ENCODE measurements at regions not wholly inside any gene's neighbourhood (a gene's known extent, or its start where the extent isn't known, plus 50 kb on each side); places are given as distances from the start of the nearest gene placed in this dataset.

GRCh38 chr10:29157321-29157720 lies 131.5 kb upstream of the LYZL1 start:
- Mint-ChIP-seq H3K27ac (no peak overlapping the region), H3K4me3 (no peak overlapping the region), H3K9me3 (no peaks in the 10 kb centered on the region), H3K4me1 (no peaks in the 10 kb centered on the region), H3K27me3 (peaks cover 4% of the 10 kb centered on the region), H3K36me3 (no peaks in the 10 kb centered on the region)

GRCh38 chr10:29158066-29158465 lies 130.8 kb upstream of the LYZL1 start:
- Mint-ChIP-seq H3K36me3 (no peaks in the 10 kb centered on the region), H3K4me3 (no peak overlapping the region), H3K27ac (no peak overlapping the region), H3K4me1 (no peaks in the 10 kb centered on the region), H3K9me3 (no peaks in the 10 kb centered on the region), H3K27me3 (peaks cover 4% of the 10 kb centered on the region)

- Mint-ChIP-seq H3K4me1 (no peaks in the 10 kb centered on the region), H3K4me3 (no peak overlapping the region), H3K27me3 (peaks cover 9% of the 10 kb centered on the region), H3K36me3 (no peaks in the 10 kb centered on the region), H3K9me3 (peaks cover 4% of the 10 kb centered on the region), H3K27ac (no peak overlapping the region)
These were observed 128.7 kb upstream of the LYZL1 start for GRCh38 chr10:29160150-29160617.

DNA sequence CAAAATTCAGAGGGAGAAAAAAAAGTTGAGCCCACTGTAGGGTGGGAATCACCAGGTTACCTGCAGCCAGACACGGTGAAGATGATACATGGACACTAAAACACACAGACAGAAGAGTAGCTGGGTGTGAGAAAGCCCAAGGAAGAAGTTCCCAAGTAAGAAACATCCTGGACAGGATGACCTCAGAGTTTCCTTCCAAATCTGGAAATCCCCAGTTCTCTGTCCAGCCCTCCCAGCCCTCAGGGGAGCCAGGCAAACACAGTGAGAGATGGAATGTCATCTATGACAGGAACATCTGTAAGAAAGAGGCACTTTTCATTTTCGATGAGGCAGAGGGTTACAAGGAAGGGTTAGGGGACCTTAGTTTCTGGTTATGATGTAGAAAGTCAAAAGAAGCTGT lies 125.1 kb upstream of the LYZL1 start:
- Mint-ChIP-seq H3K27ac (no peak overlapping the region), H3K4me3 (no peak overlapping the region), H3K36me3 (no peaks in the 10 kb centered on the region), H3K4me1 (no peaks in the 10 kb centered on the region), H3K27me3 (peaks cover 9% of the 10 kb centered on the region), H3K9me3 (peaks cover 12% of the 10 kb centered on the region)

DNA sequence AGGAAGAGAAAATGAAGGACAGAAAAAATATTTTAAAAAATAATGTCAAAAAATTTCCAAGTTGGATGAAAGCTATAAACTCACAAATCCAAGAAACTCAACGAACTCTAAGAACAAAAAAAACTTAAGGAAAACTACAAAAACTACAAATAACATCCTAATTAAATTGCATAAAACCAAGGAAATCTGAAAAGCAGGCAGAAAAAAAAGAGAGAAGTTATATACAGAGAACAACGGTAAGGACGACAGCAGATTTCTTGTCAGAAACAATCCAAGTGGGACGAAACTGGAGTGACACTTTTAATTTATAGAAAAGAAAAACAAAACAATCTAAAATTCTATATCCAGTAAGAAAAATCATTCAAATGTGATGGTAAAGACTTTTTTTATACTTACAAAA lies 122.2 kb upstream of the LYZL1 start:
- no peak overlapping the region for H3K4me3 Mint-ChIP-seq
- H3K36me3 Mint-ChIP-seq = no peaks in the 10 kb centered on the region
- H3K27me3 Mint-ChIP-seq = peaks cover 7% of the 10 kb centered on the region
- peaks cover 18% of the 10 kb centered on the region for H3K9me3 Mint-ChIP-seq
- no peak overlapping the region for H3K27ac Mint-ChIP-seq
- H3K4me1 Mint-ChIP-seq = no peaks in the 10 kb centered on the region

DNA sequence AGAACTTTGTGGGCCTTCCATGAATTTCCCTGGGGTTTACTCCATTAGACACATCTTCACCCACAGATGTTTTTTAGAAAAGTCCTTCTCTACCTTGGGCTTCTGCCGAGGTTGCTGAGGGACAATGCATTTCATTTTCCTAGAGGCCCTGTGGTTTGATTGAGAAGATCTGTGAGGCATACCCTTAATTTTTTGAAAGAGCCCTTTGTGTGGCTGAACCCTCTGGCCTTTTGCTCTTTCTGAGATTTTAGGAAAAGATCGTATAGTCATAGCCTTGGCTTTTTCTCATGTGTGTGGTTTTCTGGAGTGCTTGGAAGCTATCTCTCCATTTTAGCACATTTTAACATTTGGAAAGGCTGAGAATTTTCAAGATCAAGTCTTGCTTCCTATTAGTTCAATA lies 119.8 kb upstream of the LYZL1 start:
- Mint-ChIP-seq H3K4me1 (no peaks in the 10 kb centered on the region), H3K27me3 (peaks cover 5% of the 10 kb centered on the region), H3K9me3 (peaks cover 18% of the 10 kb centered on the region)

GRCh38 chr10:29171717-29172116 lies 117.2 kb upstream of the LYZL1 start:
- Mint-ChIP-seq H3K36me3 (no peaks in the 10 kb centered on the region), H3K4me3 (no peak overlapping the region), H3K9me3 (peaks cover 10% of the 10 kb centered on the region), H3K27ac (no peak overlapping the region), H3K27me3 (peaks cover 5% of the 10 kb centered on the region), H3K4me1 (no peaks in the 10 kb centered on the region)

More for the DNA sequence above, 119.8 kb upstream of the LYZL1 start:
- Mint-ChIP-seq H3K36me3 (no peaks in the 10 kb centered on the region), H3K27ac (no peak overlapping the region), H3K4me3 (no peak overlapping the region)

- peaks cover 5% of the 10 kb centered on the region for H3K27me3 Mint-ChIP-seq
These were observed 114.5 kb upstream of the LYZL1 start for GRCh38 chr10:29174389-29174788.

DNA sequence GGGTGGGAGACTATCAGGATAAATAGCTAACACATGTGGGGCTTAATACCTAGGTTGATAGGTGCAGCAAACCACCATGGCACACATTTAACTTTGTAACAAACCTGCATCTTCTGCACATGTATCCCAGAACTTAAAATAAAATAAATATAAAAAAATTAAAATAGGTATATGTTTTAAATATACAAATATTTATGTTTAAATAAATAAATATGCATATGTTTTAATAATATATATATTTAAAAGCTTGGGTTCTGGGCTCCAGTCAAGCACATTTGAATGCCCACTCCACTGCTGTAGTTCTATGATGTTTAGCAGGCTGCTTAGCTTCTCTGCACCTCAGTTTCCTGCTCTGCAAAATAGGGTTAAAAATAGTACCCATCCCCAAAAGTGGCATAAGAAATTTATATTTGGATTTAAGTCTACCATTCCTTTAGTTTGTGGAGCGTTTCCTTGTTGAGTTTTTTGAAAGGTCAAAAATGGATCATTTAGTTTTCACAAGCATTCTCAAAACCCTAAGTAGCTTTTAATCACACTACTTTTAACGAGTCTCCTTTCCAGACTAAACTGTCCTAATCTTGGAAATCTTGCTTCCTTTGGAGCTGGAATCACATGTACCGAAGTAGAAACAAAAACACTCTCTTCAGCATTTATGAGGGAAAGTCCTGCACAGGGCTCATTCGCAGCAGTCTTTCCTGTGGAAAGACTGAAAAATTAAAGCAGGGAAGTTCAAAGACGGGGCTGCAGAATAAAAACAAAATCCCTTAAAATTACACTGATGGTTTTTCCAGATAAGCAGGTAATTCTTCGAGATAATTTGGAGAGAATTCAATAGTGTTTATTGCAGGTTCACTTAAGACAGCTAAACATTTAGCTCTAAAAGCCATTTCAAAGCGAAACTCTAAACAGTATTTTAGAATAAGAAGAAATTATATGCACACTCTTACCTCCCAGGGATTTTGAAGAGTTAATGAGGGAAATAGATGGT lies 111.7 kb upstream of the LYZL1 start:
- Mint-ChIP-seq H3K27ac (no peak overlapping the region), H3K36me3 (no peaks in the 10 kb centered on the region), H3K4me3 (no peak overlapping the region), H3K27me3 (peaks cover 5% of the 10 kb centered on the region), H3K9me3 (peaks cover 5% of the 10 kb centered on the region), H3K4me1 (no peaks in the 10 kb centered on the region)

More at GRCh38 chr10:29174389-29174788, 114.5 kb upstream of the LYZL1 start:
- Mint-ChIP-seq H3K9me3 (peaks cover 10% of the 10 kb centered on the region), H3K4me1 (no peaks in the 10 kb centered on the region), H3K36me3 (no peaks in the 10 kb centered on the region), H3K4me3 (no peak overlapping the region), H3K27ac (no peak overlapping the region)

GRCh38 chr10:29181936-29182335 lies 106.9 kb upstream of the LYZL1 start:
- no peak overlapping the region for H3K27ac Mint-ChIP-seq
- no peaks in the 10 kb centered on the region for H3K36me3 Mint-ChIP-seq
- H3K27me3 Mint-ChIP-seq = peaks cover 3% of the 10 kb centered on the region
- no peaks in the 10 kb centered on the region for H3K4me1 Mint-ChIP-seq
- H3K4me3 Mint-ChIP-seq = no peak overlapping the region
- no peaks in the 10 kb centered on the region for H3K9me3 Mint-ChIP-seq

DNA sequence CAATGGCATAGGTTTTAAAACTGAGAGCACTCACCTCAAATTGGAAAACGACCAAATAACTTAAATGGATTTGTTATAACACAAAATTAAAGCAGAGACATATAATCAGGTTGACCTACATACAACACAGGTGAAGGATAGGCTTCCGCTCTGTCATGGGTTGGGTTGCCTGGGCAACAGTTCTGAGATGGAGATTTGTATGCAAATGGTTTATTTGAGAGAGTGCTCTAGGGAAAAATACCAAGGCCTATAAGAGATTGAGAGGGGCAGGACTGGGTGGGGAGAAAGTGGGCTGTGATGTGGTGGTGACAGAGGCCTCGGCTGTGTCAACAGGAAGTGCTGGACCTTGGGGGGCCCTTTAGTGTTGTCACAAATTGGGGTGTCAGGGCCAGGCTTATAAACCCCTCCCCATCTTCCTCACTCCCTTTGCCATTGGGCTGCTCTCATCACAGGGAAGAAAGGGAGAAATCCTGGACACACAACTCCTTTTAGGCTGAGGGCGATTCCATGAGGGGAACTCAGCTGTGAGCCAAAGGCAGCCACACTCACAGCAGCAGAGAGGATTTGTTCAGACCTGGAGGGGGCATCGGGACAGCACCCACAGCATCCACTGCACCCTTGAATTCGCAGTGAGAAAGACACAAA lies 105.4 kb upstream of the LYZL1 start:
- H3K27ac Mint-ChIP-seq = no peak overlapping the region
- peaks cover 4% of the 10 kb centered on the region for H3K27me3 Mint-ChIP-seq
- no peak overlapping the region for H3K4me3 Mint-ChIP-seq
- H3K36me3 Mint-ChIP-seq = no peaks in the 10 kb centered on the region
- no peaks in the 10 kb centered on the region for H3K9me3 Mint-ChIP-seq
- H3K4me1 Mint-ChIP-seq = no peaks in the 10 kb centered on the region

- H3K9me3 Mint-ChIP-seq = no peaks in the 10 kb centered on the region
- H3K27me3 Mint-ChIP-seq = peaks cover 4% of the 10 kb centered on the region
- H3K27ac Mint-ChIP-seq = no peak overlapping the region
- no peaks in the 10 kb centered on the region for H3K4me1 Mint-ChIP-seq
- no peak overlapping the region for H3K4me3 Mint-ChIP-seq
- no peaks in the 10 kb centered on the region for H3K36me3 Mint-ChIP-seq
These were observed 104.5 kb upstream of the LYZL1 start for GRCh38 chr10:29184205-29185000.

DNA sequence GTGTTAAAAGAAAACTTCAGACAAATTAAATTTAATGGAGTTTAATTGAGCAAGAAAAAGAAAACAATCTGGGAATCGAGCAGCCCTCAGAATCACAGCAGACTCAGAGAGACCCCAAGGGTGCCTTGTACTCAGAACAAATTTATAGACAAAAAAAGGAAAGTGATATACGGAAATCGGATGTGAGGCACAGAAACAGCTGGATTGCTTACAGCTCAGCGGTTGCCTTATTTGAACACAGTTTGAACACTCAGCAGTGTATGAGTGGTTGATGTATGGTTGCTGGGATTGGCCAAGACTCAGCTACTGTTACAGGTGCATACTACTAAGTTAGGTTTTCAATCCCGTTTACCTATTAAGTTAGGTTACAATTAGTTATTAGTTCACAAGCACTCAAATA lies 103.8 kb upstream of the LYZL1 start:
- Mint-ChIP-seq H3K4me1 (no peaks in the 10 kb centered on the region), H3K9me3 (no peaks in the 10 kb centered on the region), H3K36me3 (no peaks in the 10 kb centered on the region), H3K4me3 (no peak overlapping the region), H3K27ac (no peak overlapping the region), H3K27me3 (peaks cover 4% of the 10 kb centered on the region)

GRCh38 chr10:29186221-29186620 lies 102.6 kb upstream of the LYZL1 start:
- no peak overlapping the region for H3K27ac Mint-ChIP-seq
- no peaks in the 10 kb centered on the region for H3K9me3 Mint-ChIP-seq
- peaks cover 4% of the 10 kb centered on the region for H3K27me3 Mint-ChIP-seq
- H3K4me3 Mint-ChIP-seq = no peak overlapping the region
- no peaks in the 10 kb centered on the region for H3K36me3 Mint-ChIP-seq
- no peaks in the 10 kb centered on the region for H3K4me1 Mint-ChIP-seq

DNA sequence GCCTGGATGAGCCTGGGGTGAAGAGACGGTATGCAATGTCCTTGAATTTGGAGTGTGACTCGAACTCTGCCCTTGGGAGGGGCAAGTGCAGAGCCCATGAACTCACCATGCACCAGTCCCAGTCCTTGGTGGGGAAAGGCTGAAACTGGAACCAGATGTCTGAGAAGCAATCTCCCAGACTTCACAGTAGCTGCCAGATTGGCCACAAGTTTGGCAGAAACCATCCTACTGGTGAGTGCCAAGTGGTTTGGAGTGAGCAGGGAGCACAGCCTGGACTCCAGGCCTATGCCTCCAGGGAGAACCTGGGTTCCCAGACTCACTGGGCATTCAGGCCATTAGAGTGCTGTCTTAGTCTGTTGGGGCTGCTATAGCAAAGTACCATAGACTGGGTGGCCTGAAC lies 99.6 kb upstream of the LYZL1 start:
- peaks cover 7% of the 10 kb centered on the region for H3K27me3 Mint-ChIP-seq
- H3K4me1 Mint-ChIP-seq = no peaks in the 10 kb centered on the region
- no peaks in the 10 kb centered on the region for H3K36me3 Mint-ChIP-seq
- H3K9me3 Mint-ChIP-seq = no peaks in the 10 kb centered on the region
- no peak overlapping the region for H3K4me3 Mint-ChIP-seq
- H3K27ac Mint-ChIP-seq = no peak overlapping the region
